Activated CD4-positive, CD25-positive, alpha-beta regulatory T cell treated with anti-CD3 and anti-CD28 coated beads, Interleukin-2, amount 50 U/mL, for 24 hours (primary cell): ENCODE measurements at regions not wholly inside any gene's neighbourhood (a gene's known extent, or its start where the extent isn't known, plus 50 kb on each side); places are given as distances from the start of the nearest gene placed in this dataset.
"Not testable (repeated sequence)": the region's sequence is repeated elsewhere in the genome, so short reads cannot be mapped to it uniquely, and the experiment has no call there.

Experiments
- ATAC-seq, 2 donors: fragments of 150-1000 bp; cut with Tn5 transposase; one replicate each; pipeline ENCODE4 v1.10.0; 2021; ENCODE audit warnings: mild to moderate bottlenecking in 1 of 2, moderate library complexity in 1 of 2

GRCh38 chr5:124210111-124210910 lies 536.1 kb downstream of the ZNF608 start:
- ATAC-seq: no peak

- no peak for ATAC-seq
Observed at GRCh38 chr5:124207118-124207517, 539.3 kb downstream of the ZNF608 start.

- no peak for ATAC-seq
Observed at GRCh38 chr5:124206540-124206939, 539.9 kb downstream of the ZNF608 start.

GRCh38 chr5:124203303-124203702 lies 543.1 kb downstream of the ZNF608 start:
- no peak for ATAC-seq

DNA sequence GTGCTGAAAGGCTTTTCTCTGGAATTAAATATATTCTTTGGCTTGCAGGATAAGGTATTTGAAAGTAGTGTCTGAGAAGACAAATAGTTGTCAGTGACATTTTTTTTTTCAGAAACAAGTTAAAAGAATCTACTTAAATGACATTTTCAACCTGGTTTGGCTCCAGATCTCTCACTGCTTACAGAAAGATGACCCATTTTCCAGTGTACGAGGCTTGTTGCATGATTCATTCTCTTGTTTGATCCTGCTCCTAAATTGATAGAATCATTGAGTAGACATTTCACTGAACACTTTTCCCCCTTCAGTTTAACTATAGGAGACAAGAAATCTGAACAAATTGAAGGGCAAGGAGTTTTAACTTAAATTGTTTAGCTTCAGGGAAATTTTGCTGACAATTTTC lies 546.1 kb downstream of the ZNF608 start:
- ATAC-seq: no peak

- no peak for ATAC-seq
Observed at GRCh38 chr5:124199893-124200292, 546.5 kb downstream of the ZNF608 start.

DNA sequence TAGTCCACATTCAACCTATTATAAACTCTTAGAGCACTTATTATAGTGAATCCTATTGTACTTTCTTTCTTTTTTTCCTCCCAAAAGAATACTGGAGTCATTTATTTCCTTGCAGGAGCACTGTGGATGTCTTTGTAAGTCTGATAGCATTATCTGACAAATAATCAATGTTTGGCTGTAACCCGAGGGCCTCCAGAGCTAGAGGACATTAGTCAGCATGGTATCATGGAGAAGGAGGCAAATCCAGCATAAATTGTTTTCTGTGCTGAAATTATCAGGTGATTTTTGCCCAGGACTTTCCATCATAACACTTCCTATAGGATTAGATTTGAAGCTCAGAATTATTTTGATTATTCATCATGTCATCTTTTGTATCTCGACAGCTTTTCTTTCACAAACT lies 551.0 kb downstream of the ZNF608 start:
- ATAC-seq: no peak

GRCh38 chr5:124194282-124194681 lies 552.2 kb downstream of the ZNF608 start:
- ATAC-seq: no peak

DNA sequence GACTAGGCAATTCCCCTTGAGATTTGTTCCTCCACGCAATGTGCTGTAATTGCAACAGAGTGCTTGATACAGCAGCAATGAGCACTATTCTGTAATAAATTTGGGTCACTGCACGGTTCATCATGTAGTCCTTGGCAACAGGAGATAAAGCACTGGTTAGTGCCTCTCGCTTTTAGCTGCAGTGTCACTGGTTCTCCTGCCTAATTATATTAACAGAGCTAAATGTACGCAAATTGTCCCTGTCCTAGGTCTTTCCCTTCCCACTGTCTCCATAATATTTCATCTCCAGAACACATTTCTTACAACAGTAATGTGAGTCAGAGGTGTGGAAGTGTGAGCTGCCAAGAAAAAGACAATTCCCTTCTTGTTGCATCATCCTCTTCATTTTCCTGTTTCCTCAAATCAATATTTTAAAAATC lies 553.1 kb downstream of the ZNF608 start:
- ATAC-seq: no peak

- ATAC-seq: no peak
Observed at GRCh38 chr5:124192716-124193115, 553.7 kb downstream of the ZNF608 start.

GRCh38 chr5:124185716-124186115 lies 560.7 kb downstream of the ZNF608 start:
- no peak for ATAC-seq

GRCh38 chr5:124182133-124182532 lies 564.3 kb downstream of the ZNF608 start:
- no peak for ATAC-seq

GRCh38 chr5:124180875-124181461 lies 565.5 kb downstream of the ZNF608 start:
- no peak for ATAC-seq

- ATAC-seq: no peak
Observed at GRCh38 chr5:124180299-124180874, 566.1 kb downstream of the ZNF608 start.

DNA sequence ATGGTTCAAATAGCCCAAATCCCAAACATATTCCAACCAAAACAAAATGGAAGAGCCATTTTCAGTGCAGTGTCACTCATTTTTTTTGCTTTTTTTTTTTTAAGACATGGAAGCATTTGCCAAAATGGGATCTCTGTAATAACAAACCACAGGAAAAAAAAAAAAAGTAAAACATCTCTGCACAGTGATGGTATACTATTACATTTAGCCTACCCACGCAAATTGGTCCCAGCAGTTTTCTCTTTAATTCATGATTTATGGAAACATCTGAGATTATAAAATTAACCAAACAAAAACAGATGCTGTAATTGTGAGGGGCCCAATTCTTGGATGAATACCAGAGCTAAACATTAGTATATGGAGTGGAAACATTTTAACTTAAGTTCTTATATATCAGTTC lies 566.6 kb downstream of the ZNF608 start:
- no peak for ATAC-seq

DNA sequence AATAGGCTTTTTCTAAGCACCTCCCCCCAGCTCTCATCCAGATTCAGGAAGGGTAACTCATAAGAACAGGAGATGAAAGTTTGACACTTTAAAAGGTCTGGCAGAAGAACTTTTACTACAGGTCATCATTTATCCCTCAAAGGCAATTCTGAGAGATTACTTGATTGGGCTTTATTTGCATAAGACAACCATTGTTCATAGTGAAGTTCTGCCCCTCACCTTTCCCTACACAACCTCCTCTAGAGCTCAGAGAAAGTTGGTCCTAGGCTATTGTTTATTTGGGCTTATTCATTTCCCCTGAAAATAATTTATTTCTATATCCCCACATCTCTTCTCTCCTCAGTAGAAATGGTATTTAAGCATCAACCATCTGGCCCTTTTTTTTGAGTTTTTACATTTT lies 568.4 kb downstream of the ZNF608 start:
- no peak for ATAC-seq

DNA sequence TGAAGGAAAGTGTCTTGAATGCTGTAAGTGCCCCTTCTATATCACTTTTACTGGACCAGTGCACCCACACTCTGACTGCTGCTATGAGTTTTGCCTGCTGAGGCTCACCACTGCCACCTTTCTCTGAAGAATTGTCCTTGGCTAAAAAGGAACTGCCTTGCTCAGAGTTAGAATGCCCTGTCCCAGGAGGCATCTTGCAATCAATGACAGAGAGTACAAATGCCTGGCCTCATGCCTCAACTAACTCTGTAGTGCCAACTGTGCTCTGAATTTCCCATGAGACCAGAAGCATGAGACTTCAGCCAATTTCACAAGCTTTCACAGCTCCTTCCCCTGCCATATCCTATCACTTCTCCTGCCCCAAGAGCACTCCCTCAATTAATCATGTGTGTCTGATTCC lies 569.7 kb downstream of the ZNF608 start:
- no peak for ATAC-seq

- ATAC-seq: no peak
Observed at GRCh38 chr5:124173386-124173785, 573.1 kb downstream of the ZNF608 start.

- no peak for ATAC-seq
Observed at GRCh38 chr5:124172389-124173003, 573.9 kb downstream of the ZNF608 start.

DNA sequence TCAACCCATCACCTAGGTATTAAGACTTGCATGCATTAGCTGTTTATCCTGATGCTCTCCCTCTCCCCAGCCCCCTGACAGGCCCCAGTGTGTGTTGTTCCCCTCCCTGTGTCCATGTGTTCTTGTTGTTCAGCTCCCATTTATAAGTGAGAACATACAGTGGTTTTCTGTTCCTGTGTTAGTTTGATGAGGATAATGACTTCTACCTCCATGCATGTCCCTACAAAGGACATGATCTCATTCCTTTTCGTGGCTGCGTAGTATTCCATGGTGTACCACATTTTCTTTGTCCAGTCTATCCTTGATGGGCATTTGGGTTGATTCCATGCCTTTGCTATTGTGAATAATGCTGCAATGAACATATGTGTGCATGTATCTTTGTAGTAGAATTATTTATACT lies 578.3 kb downstream of the ZNF608 start:
- not testable (repeated sequence) for ATAC-seq

DNA sequence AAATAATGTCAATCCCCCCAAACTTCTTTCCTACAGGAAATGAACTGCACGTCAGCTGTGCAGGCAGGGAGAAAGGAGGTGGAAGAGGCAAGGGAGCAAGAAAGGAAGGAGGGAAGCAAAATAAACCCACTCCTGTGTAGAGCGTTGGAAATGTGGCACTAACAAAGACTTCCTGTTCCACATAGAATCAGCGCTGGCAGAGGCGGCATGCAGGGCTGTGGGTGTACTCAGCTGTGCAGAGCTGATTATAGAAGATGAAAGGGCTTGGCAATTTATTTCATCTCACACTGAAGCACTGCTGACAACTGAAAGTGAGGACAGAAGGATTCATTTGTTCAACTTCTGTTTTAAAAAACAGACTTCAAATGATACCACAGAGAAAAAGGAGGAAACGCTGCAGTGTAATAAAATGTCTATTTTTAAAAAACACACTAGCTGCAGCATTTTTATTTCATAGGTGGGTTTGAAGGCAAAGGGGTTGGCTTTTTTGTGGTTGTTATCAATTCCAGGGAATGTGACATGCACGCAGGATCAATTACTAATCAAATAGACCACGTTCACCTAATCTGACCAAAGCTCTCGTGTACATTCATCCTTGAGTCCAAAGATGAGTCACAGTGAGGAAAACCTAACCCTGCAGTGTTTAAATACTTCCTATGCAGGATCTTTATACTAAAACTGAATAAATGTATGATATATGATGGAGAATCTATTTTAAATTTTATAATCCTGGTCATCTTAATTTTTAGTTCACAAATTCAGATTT lies 583.5 kb downstream of the ZNF608 start:
- no peak for ATAC-seq

DNA sequence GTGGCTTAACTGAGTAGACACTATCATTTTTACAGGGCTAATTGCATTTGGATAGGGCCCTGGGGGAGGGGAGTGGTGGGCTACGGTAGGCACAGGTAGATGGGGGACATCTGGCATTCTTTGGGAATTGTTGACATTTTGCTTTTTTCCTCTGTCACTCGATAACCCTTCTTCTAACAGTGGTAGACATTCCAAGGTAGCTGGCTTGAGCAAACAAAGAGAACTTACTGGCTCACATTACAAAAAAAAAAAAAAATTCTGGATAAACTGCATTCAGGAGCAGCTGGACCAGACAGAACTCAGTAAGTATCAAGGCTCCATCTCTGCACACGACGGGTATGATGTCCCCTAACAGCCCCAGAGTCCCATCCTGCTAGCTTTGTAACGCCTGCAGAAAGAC lies 585.2 kb downstream of the ZNF608 start:
- ATAC-seq: no peak

DNA sequence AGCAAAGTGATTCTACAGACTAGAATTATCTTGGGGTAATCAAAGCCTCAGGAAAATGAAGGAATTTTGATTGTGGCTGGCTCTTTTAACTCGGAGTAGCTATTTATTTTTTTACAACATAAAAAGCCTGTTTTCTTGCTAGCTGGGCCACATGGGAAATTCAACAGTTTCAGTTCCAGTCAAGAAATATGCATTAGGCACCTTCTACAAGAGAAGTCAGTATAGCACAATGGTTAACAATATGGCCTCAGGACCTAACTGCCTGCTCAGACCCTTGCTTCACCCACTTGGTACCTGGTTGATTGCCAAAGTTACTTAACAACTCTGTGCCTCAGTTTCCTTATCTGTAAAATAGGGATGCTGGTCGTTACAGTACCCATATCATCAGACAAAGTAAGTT lies 586.2 kb downstream of the ZNF608 start:
- ATAC-seq: no peak
